ENCODE measurements at regions not wholly inside any gene's neighbourhood (a gene's known extent, or its start where the extent isn't known, plus 50 kb on each side); places are given as distances from the start of the nearest gene placed in this dataset.

DNA sequence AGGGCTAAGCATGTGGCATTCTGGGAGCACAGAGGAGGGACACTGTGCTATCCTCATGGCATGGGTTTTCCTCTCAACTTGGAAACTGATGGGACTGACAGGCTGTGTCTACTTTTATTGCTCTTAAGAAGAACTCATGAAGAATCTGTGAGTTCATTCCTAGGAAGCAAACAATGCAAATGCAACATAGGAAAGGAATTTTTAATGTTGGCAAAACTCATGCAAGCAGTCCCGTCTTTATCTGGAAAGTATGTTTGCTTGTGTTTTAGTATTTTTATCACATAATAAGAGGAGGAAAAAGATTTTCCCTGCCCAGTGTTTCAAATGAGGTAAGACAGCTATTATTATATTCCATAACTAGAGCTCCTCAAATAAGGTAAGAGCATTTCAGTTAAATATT lies 89.7 kb downstream of the TRIM42 start:
- TF ChIP-seq, protein P1, sequence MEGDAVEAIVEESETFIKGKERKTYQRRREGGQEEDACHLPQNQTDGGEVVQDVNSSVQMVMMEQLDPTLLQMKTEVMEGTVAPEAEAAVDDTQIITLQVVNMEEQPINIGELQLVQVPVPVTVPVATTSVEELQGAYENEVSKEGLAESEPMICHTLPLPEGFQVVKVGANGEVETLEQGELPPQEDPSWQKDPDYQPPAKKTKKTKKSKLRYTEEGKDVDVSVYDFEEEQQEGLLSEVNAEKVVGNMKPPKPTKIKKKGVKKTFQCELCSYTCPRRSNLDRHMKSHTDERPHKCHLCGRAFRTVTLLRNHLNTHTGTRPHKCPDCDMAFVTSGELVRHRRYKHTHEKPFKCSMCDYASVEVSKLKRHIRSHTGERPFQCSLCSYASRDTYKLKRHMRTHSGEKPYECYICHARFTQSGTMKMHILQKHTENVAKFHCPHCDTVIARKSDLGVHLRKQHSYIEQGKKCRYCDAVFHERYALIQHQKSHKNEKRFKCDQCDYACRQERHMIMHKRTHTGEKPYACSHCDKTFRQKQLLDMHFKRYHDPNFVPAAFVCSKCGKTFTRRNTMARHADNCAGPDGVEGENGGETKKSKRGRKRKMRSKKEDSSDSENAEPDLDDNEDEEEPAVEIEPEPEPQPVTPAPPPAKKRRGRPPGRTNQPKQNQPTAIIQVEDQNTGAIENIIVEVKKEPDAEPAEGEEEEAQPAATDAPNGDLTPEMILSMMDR (optimal IDR thresholded peaks at IDR 0.05 in 1 of 3, IDR thresholded peaks at IDR 0.05 in 1 of 3, conservative IDR thresholded peaks at IDR 0.05 in 1 of 3; ENCODE audit: extremely low read depth in 1 of 3, insufficient read depth in 2 of 3, low read length in 3 of 3), result no peak
- no peak for TF ChIP-seq EZH2 (IDR thresholded peaks at IDR 0.05; ENCODE audit: low read length)

All from keratinocyte (primary cell).